ENCODE measurements at regions not wholly inside any gene's neighbourhood (a gene's known extent, or its start where the extent isn't known, plus 50 kb on each side); places are given as distances from the start of the nearest gene placed in this dataset.
"Not testable (repeated sequence)": the region's sequence is repeated elsewhere in the genome, so short reads cannot be mapped to it uniquely, and the experiment has no call there.

DNA sequence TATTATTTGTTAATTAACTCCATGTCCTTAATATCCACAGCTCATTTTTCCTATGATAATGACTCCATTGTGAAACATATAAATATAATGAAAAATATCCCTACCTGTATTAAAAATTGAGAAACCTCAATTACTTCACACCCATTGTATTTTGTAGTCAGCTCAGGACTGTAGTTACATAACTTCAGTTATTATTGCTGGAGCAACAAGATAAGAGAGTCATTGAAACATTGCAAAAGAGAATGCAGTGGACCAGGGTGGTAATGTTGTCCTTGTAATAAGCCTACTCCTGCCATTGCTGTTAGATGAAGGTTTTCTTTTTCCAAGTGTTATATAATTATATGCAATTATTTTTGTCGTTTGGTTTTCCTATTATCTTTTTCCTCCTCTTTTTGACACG lies 184.4 kb downstream of the PRL start:
- no peak overlapping the region for H3K27ac Mint-ChIP-seq
- POLR2A ChIA-PET: no interaction called here
- H3K27me3 Mint-ChIP-seq: no peaks in the 10 kb centered on the region
- DNase-seq: no peak
- no peaks in the 10 kb centered on the region for H3K4me1 Mint-ChIP-seq
- no peaks in the 10 kb centered on the region for H3K36me3 Mint-ChIP-seq
- H3K9me3 Mint-ChIP-seq: no peaks in the 10 kb centered on the region
- H3K4me3 Mint-ChIP-seq: no peak overlapping the region
- ATAC-seq (ENCODE audit: low read depth): no peak

GRCh38 chr6:22113026-22113766 lies 183.6 kb downstream of the PRL start:
- H3K27me3 Mint-ChIP-seq: no peaks in the 10 kb centered on the region

DNA sequence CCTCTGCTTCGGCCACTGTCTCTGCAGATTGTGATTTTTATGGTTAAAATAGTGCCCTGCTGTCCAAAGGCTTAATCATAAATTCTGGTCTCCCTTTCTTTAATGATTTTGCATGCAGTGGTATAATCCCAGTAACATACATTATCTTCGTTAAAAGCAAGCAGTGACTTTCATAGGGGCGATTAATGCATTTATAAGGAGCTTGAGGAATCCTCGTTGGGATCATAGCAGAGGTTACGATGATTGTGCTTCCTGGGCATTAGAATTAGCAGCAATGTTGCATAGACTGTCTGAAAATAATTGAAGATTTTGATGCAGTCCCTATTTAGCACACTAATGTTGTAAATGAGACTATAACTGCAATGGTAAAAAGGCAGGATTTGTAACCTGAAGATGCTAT lies 181.3 kb downstream of the PRL start:
- Mint-ChIP-seq H3K4me1 (no peaks in the 10 kb centered on the region), H3K4me3 (no peak overlapping the region), H3K27ac (no peak overlapping the region), H3K36me3 (no peaks in the 10 kb centered on the region), H3K27me3 (no peaks in the 10 kb centered on the region), H3K9me3 (no peaks in the 10 kb centered on the region)
- DNase-seq: no peak
- no peak for ATAC-seq (ENCODE audit: low read depth)
- POLR2A ChIA-PET: no interaction called here

More at GRCh38 chr6:22113026-22113766, 183.6 kb downstream of the PRL start:
- Mint-ChIP-seq H3K9me3 (no peaks in the 10 kb centered on the region), H3K36me3 (no peaks in the 10 kb centered on the region), H3K4me3 (no peak overlapping the region), H3K27ac (no peak overlapping the region), H3K4me1 (no peaks in the 10 kb centered on the region)
- POLR2A ChIA-PET: no interaction called here
- ATAC-seq (ENCODE audit: low read depth) (no peak), DNase-seq (no peak)

- no peak overlapping the region for H3K4me3 Mint-ChIP-seq
- H3K4me1 Mint-ChIP-seq: no peaks in the 10 kb centered on the region
- H3K36me3 Mint-ChIP-seq: no peaks in the 10 kb centered on the region
- H3K27ac Mint-ChIP-seq: no peak overlapping the region
- POLR2A ChIA-PET: no interaction called here
- H3K27me3 Mint-ChIP-seq: no peaks in the 10 kb centered on the region
- no peak for ATAC-seq (ENCODE audit: low read depth)
- no peaks in the 10 kb centered on the region for H3K9me3 Mint-ChIP-seq
- no peak for DNase-seq
Measured at GRCh38 chr6:22117631-22118030, 179.2 kb downstream of the PRL start.

- Mint-ChIP-seq H3K4me3 (no peak overlapping the region), H3K27ac (no peak overlapping the region), H3K9me3 (no peaks in the 10 kb centered on the region), H3K4me1 (no peaks in the 10 kb centered on the region), H3K27me3 (no peaks in the 10 kb centered on the region), H3K36me3 (no peaks in the 10 kb centered on the region)
- DNase-seq (no peak), ATAC-seq (ENCODE audit: low read depth) (no peak)
- POLR2A ChIA-PET: no interaction called here
Measured at GRCh38 chr6:22119500-22119899, 177.3 kb downstream of the PRL start.

- POLR2A ChIA-PET: no interaction called here
- Mint-ChIP-seq H3K27me3 (no peaks in the 10 kb centered on the region), H3K36me3 (no peaks in the 10 kb centered on the region), H3K4me3 (no peak overlapping the region), H3K4me1 (no peaks in the 10 kb centered on the region), H3K9me3 (no peaks in the 10 kb centered on the region), H3K27ac (no peak overlapping the region)
- DNase-seq (no peak), ATAC-seq (ENCODE audit: low read depth) (no peak)
Measured at GRCh38 chr6:22124756-22125155, 172.1 kb downstream of the PRL start.

GRCh38 chr6:22126910-22127309 lies 169.9 kb downstream of the PRL start:
- ATAC-seq (ENCODE audit: low read depth): no peak
- Mint-ChIP-seq H3K27ac (no peak overlapping the region), H3K4me1 (no peaks in the 10 kb centered on the region), H3K4me3 (no peak overlapping the region), H3K27me3 (no peaks in the 10 kb centered on the region), H3K36me3 (no peaks in the 10 kb centered on the region), H3K9me3 (peaks cover 4% of the 10 kb centered on the region)
- POLR2A ChIA-PET: no interaction called here
- DNase-seq: no peak

GRCh38 chr6:22129751-22130150 lies 167.1 kb downstream of the PRL start:
- no peak overlapping the region for H3K4me3 Mint-ChIP-seq
- POLR2A ChIA-PET: no interaction called here
- no peak for ATAC-seq (ENCODE audit: low read depth)
- H3K4me1 Mint-ChIP-seq: no peaks in the 10 kb centered on the region
- no peaks in the 10 kb centered on the region for H3K36me3 Mint-ChIP-seq
- peaks cover 4% of the 10 kb centered on the region for H3K9me3 Mint-ChIP-seq
- DNase-seq: no peak
- no peaks in the 10 kb centered on the region for H3K27me3 Mint-ChIP-seq
- no peak overlapping the region for H3K27ac Mint-ChIP-seq

DNA sequence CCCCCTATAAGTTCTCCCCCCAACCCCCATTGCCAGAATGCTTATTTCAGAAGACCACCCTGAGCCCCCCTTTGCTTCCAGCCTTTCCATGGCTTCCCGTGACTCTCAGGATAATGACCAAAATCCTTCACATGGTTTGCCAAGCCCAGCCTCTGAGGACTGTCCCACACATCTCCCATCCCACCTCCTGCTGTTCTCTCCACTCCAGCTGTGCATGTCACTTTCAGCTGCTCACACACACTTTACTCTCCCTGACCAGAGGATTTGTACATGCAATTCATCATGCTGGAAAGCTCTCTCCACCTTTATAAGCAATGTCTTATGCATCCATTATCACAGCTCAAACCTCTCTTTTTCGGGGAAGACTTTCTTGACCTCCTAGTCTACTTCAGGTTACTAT lies 164.2 kb downstream of the PRL start:
- H3K9me3 Mint-ChIP-seq: peaks cover 4% of the 10 kb centered on the region
- no peak overlapping the region for H3K4me3 Mint-ChIP-seq
- H3K36me3 Mint-ChIP-seq: no peaks in the 10 kb centered on the region
- H3K27me3 Mint-ChIP-seq: peaks cover 2% of the 10 kb centered on the region
- H3K4me1 Mint-ChIP-seq: no peaks in the 10 kb centered on the region
- POLR2A ChIA-PET: no interaction called here
- ATAC-seq (ENCODE audit: low read depth): no peak
- DNase-seq: no peak
- no peak overlapping the region for H3K27ac Mint-ChIP-seq

GRCh38 chr6:22133357-22133756 lies 163.5 kb downstream of the PRL start:
- peaks cover 4% of the 10 kb centered on the region for H3K9me3 Mint-ChIP-seq
- ATAC-seq (ENCODE audit: low read depth): no peak

DNA sequence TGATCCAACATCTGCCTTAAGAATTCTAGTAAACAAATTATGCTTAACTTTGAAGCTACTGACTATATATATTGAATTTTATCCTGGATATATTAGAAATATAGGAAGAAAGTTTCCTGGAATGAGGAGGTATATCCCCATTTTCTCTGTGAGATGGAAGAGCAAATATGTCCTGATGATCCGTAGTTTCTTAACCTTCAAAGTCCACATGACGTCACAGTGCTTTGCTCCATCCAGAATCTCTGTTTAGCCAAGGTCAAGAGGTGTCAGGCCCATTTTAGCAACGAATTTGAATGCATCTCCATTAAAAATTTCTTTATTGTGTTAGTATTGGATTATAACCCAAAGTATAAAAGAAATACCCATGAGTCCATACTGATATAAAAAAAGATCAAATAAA lies 162.5 kb downstream of the PRL start:
- Mint-ChIP-seq H3K27me3 (peaks cover 2% of the 10 kb centered on the region), H3K27ac (no peak overlapping the region), H3K4me3 (no peak overlapping the region), H3K4me1 (no peaks in the 10 kb centered on the region), H3K9me3 (peaks cover 4% of the 10 kb centered on the region), H3K36me3 (no peaks in the 10 kb centered on the region)
- POLR2A ChIA-PET: no interaction called here
- ATAC-seq (ENCODE audit: low read depth) (no peak), DNase-seq (no peak)

More at GRCh38 chr6:22133357-22133756, 163.5 kb downstream of the PRL start:
- DNase-seq: no peak
- no peaks in the 10 kb centered on the region for H3K4me1 Mint-ChIP-seq
- H3K27me3 Mint-ChIP-seq: peaks cover 2% of the 10 kb centered on the region
- H3K4me3 Mint-ChIP-seq: no peak overlapping the region
- POLR2A ChIA-PET: no interaction called here
- no peaks in the 10 kb centered on the region for H3K36me3 Mint-ChIP-seq
- no peak overlapping the region for H3K27ac Mint-ChIP-seq

- POLR2A ChIA-PET: no interaction called here
- no peak overlapping the region for H3K4me3 Mint-ChIP-seq
- no peak for ATAC-seq (ENCODE audit: low read depth)
- H3K4me1 Mint-ChIP-seq: no peaks in the 10 kb centered on the region
- H3K27ac Mint-ChIP-seq: no peak overlapping the region
- peaks cover 2% of the 10 kb centered on the region for H3K27me3 Mint-ChIP-seq
- H3K36me3 Mint-ChIP-seq: no peaks in the 10 kb centered on the region
- DNase-seq: no peak
- peaks cover 4% of the 10 kb centered on the region for H3K9me3 Mint-ChIP-seq
Measured at GRCh38 chr6:22135395-22135794, 161.4 kb downstream of the PRL start.

DNA sequence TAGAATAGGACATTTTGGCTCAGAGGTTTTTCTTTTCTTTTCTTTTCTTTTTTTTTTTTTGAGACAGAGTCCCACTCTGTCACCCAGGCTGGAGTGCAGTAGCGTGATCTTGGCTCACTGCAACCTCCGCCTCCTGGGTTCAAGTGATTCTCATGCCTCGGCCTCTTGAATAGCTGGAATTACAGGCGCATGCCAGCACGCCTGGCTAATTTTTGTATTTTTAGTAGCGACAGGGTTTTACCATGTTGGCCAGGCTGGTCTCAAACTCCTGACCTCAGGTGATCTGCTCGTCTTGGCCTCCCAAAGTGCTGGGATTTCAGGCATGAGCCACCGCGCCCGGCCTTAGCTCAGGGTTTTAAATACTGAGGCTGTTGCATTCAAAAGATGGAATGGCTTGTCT lies 156.1 kb downstream of the PRL start:
- H3K27ac Mint-ChIP-seq; POLR2A ChIA-PET; H3K36me3 Mint-ChIP-seq; H3K4me3 Mint-ChIP-seq; H3K9me3 Mint-ChIP-seq; ATAC-seq (ENCODE audit: low read depth); H3K4me1 Mint-ChIP-seq; DNase-seq: not testable (repeated sequence)
- peaks cover 17% of the 10 kb centered on the region for H3K27me3 Mint-ChIP-seq

GRCh38 chr6:22141241-22141745 lies 155.5 kb downstream of the PRL start:
- H3K27me3 Mint-ChIP-seq: peaks cover 22% of the 10 kb centered on the region
- POLR2A ChIA-PET: no interaction called here
- H3K4me3 Mint-ChIP-seq: no peak overlapping the region
- DNase-seq (no peak), ATAC-seq (ENCODE audit: low read depth) (no peak)
- no peaks in the 10 kb centered on the region for H3K9me3 Mint-ChIP-seq
- peaks cover 5% of the 10 kb centered on the region for H3K4me1 Mint-ChIP-seq
- H3K27ac Mint-ChIP-seq: no peak overlapping the region
- H3K36me3 Mint-ChIP-seq: no peaks in the 10 kb centered on the region

DNA sequence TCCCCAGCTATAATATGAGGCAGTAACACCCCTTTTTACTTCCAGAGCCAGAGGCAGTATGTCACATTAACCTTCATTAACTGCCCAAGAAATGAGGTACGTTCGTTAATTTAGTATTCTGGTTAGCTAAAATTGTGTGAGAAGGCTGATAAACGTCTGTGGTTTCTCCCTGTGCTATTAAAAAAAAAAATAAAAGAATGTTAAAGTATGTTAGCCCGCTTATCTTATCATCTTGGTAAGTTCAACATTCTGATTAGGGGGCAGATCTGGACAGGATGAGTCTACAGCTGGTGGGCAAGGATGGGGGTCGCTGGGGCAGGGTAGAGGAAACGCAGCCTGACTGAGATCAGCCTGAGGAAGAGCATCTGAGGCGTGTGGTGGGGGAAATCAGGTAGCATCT lies 154.0 kb downstream of the PRL start:
- H3K9me3 Mint-ChIP-seq: no peaks in the 10 kb centered on the region
- no peak overlapping the region for H3K27ac Mint-ChIP-seq
- POLR2A ChIA-PET: no interaction called here
- ATAC-seq (ENCODE audit: low read depth) (no peak), DNase-seq (no peak)
- peaks cover 34% of the 10 kb centered on the region for H3K27me3 Mint-ChIP-seq
- no peak overlapping the region for H3K4me3 Mint-ChIP-seq
- peaks cover 16% of the 10 kb centered on the region for H3K4me1 Mint-ChIP-seq
- H3K36me3 Mint-ChIP-seq: no peaks in the 10 kb centered on the region

Data from activated naive CD8-positive, alpha-beta T cell treated with anti-CD3 and anti-CD28 coated beads, Interleukin-2, amount 10 ng/mL, durations not matched to agents 7 days and 5 days (primary cell).